HEK293 (cell line): ENCODE measurements at regions not wholly inside any gene's neighbourhood (a gene's known extent, or its start where the extent isn't known, plus 50 kb on each side); places are given as distances from the start of the nearest gene placed in this dataset.

Experiments used
- CTCF ChIP-seq: fragments of 450-650 bp; formaldehyde crosslinking; IDR thresholded peaks from 2 replicates; pipeline ENCODE4 v1.5.1; 2016; ENCODE audit warnings: missing biosample characterization, missing genetic modification characterization
- GLI2 ChIP-seq: fragments of 450-650 bp; formaldehyde crosslinking; IDR thresholded peaks from 2 replicates; pipeline ENCODE4; 2017; ENCODE audit warnings: missing biosample characterization, missing genetic modification characterization, low read depth, borderline replicate concordance
- KLF1 ChIP-seq: fragments of 450-650 bp; formaldehyde crosslinking; IDR thresholded peaks from 2 replicates; pipeline ENCODE4 v1.5.1; 2016; ENCODE audit warnings: missing biosample characterization, missing genetic modification characterization
- YY1 ChIP-seq: fragments of 450-650 bp; formaldehyde crosslinking; IDR thresholded peaks from 2 replicates; pipeline ENCODE4 v1.5.1; 2018; ENCODE audit warnings: missing biosample characterization, missing genetic modification characterization
- ZBTB44 ChIP-seq: fragments of 450-650 bp; IDR thresholded peaks from 2 replicates; pipeline ENCODE4 v1.5.1; 2018; ENCODE audit warnings: missing biosample characterization, mild to moderate bottlenecking, missing genetic modification characterization
- ZFP37 ChIP-seq: fragments of 450-650 bp; formaldehyde crosslinking; IDR thresholded peaks from 2 replicates; pipeline ENCODE4 v1.5.1; 2016; ENCODE audit warnings: missing biosample characterization, missing genetic modification characterization
- ZFP41 ChIP-seq: fragments of 450-650 bp; formaldehyde crosslinking; IDR thresholded peaks from 2 replicates; pipeline ENCODE4 v1.5.1; 2016; ENCODE audit warnings: missing biosample characterization, missing genetic modification characterization, borderline replicate concordance
- ZNF10 ChIP-seq: fragments of 450-650 bp; formaldehyde crosslinking; IDR thresholded peaks from 2 replicates; pipeline ENCODE4 v1.5.1; 2017; ENCODE audit warnings: missing biosample characterization, missing genetic modification characterization
- ZNF18 ChIP-seq: fragments of 450-650 bp; formaldehyde crosslinking; IDR thresholded peaks from 2 replicates; pipeline ENCODE4 v1.5.1; 2016; ENCODE audit warnings: missing biosample characterization, missing genetic modification characterization
- ZNF239 ChIP-seq: fragments of 450-650 bp; formaldehyde crosslinking; IDR thresholded peaks from 2 replicates; pipeline ENCODE4 v1.5.1; 2016; ENCODE audit warnings: missing biosample characterization, missing genetic modification characterization
- ZNF274 ChIP-seq, 2 experiments: fragments of 200-500 bp in 1 of 2; fragments of 450-650 bp in 1 of 2; sonication (Bioruptor generic) in 1 of 2; formaldehyde crosslinking in 1 of 2; IDR thresholded peaks; 2 replicates each; pipeline versions ENCODE4 v1.5.1 to v1.6.1; 2014 to 2016; ENCODE audit warnings: borderline replicate concordance in 1 of 2, inconsistent platforms in 1 of 2, low read length in 1 of 2, missing biosample characterization in 1 of 2, missing genetic modification characterization in 1 of 2
- ZNF280D ChIP-seq: fragments of 450-650 bp; formaldehyde crosslinking; IDR thresholded peaks from 2 replicates; pipeline ENCODE4 v1.5.1; 2016; ENCODE audit warnings: missing biosample characterization, missing genetic modification characterization
- ZNF639 ChIP-seq: fragments of 450-650 bp; formaldehyde crosslinking; IDR thresholded peaks from 2 replicates; pipeline ENCODE4 v1.5.1; 2016; ENCODE audit warnings: missing biosample characterization, missing genetic modification characterization
- ZNF792 ChIP-seq: fragments of 450-650 bp; formaldehyde crosslinking; IDR thresholded peaks from 2 replicates; pipeline ENCODE4 v1.5.1; 2016; ENCODE audit warnings: missing biosample characterization, missing genetic modification characterization

- TF ChIP-seq ZNF274 (IDR thresholded peaks at IDR 0.05; ENCODE audit: low read length) (no peak), ZNF274 (tag by site-specific recombination; IDR thresholded peaks at IDR 0.05; ENCODE audit: borderline replicate concordance) (no peak), GLI2 (tag by site-specific recombination) (no peak), CTCF (tag by site-specific recombination) (no peak), ZNF18 (tag by site-specific recombination) (no peak), ZNF639 (tag by site-specific recombination) (no peak), ZNF239 (no peak), ZNF280D (tag by site-specific recombination) (no peak), ZFP41 (tag by site-specific recombination) (no peak), KLF1 (no peak), ZFP37 (tag by site-specific recombination) (no peak), ZNF792 (no peak), ZNF10 (no peak), YY1 (tag by site-specific recombination) (no peak), ZBTB44 (tag by site-specific recombination) (no peak)
These were observed 184.2 kb upstream of the FOXA2 start for GRCh38 chr20:22768266-22769178.
